ENCODE measurements at regions not wholly inside any gene's neighbourhood (a gene's known extent, or its start where the extent isn't known, plus 50 kb on each side); places are given as distances from the start of the nearest gene placed in this dataset.

GRCh38 chr10:88190123-88190522 is 326.7 kb downstream of the PTEN start:
- no peak for DNase-seq
- Histone ChIP-seq H3K4me3 (ENCODE audit: low read depth, low read length) (no peak overlapping the region), H3K9me3 (no peaks in the 10 kb centered on the region), H3K27me3 (replicated peaks; ENCODE audit: control insufficient read depth, insufficient read depth, low read length) (no peaks in the 10 kb centered on the region), H3K4me1 (peaks cover 6% of the 10 kb centered on the region), H3K36me3 (ENCODE audit: control insufficient read depth, insufficient read depth, low read length) (no peaks in the 10 kb centered on the region)
- peaks cover 2% of the 10 kb centered on the region for H3K27me3 Mint-ChIP-seq (ENCODE audit: insufficient read depth, unreplicated experiment)
- no peaks in the 10 kb centered on the region for H3K4me1 Mint-ChIP-seq (ENCODE audit: low read depth, unreplicated experiment)
- TF ChIP-seq, protein P1, sequence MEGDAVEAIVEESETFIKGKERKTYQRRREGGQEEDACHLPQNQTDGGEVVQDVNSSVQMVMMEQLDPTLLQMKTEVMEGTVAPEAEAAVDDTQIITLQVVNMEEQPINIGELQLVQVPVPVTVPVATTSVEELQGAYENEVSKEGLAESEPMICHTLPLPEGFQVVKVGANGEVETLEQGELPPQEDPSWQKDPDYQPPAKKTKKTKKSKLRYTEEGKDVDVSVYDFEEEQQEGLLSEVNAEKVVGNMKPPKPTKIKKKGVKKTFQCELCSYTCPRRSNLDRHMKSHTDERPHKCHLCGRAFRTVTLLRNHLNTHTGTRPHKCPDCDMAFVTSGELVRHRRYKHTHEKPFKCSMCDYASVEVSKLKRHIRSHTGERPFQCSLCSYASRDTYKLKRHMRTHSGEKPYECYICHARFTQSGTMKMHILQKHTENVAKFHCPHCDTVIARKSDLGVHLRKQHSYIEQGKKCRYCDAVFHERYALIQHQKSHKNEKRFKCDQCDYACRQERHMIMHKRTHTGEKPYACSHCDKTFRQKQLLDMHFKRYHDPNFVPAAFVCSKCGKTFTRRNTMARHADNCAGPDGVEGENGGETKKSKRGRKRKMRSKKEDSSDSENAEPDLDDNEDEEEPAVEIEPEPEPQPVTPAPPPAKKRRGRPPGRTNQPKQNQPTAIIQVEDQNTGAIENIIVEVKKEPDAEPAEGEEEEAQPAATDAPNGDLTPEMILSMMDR (IDR thresholded peaks at IDR 0.05; ENCODE audit: insufficient read depth in 1 of 2, low read depth in 1 of 2, low read length in 1 of 2, severe bottlenecking in 1 of 2, unreplicated experiment in 1 of 2), result no peak
- H3K9me3 Mint-ChIP-seq (ENCODE audit: unreplicated experiment), result no peaks in the 10 kb centered on the region
- H3K36me3 Mint-ChIP-seq (ENCODE audit: insufficient read depth, unreplicated experiment), result no peaks in the 10 kb centered on the region
- CTCF ChIA-PET, result no interaction called here
- intact Hi-C loops (cut with micrococcal nuclease; ENCODE audit: unreplicated experiment), result no loop called here
- no peak overlapping the region for H3K4me3 Mint-ChIP-seq (ENCODE audit: unreplicated experiment)
- no TSS peak for BruUV-seq (replicated peaks)
- H3K27ac Mint-ChIP-seq (ENCODE audit: unreplicated experiment), result no peak overlapping the region
- POLR2A ChIA-PET, result no interaction called here

- Mint-ChIP-seq H3K36me3 (ENCODE audit: insufficient read depth, unreplicated experiment) (no peaks in the 10 kb centered on the region), H3K4me1 (ENCODE audit: low read depth, unreplicated experiment) (peaks cover 5% of the 10 kb centered on the region), H3K4me3 (ENCODE audit: unreplicated experiment) (no peak overlapping the region), H3K27me3 (ENCODE audit: insufficient read depth, unreplicated experiment) (peaks cover 2% of the 10 kb centered on the region), H3K9me3 (ENCODE audit: unreplicated experiment) (no peaks in the 10 kb centered on the region), H3K27ac (ENCODE audit: unreplicated experiment) (no peak overlapping the region)
- Histone ChIP-seq H3K9me3 (no peaks in the 10 kb centered on the region), H3K4me1 (peaks cover 6% of the 10 kb centered on the region), H3K36me3 (ENCODE audit: control insufficient read depth, insufficient read depth, low read length) (no peaks in the 10 kb centered on the region), H3K4me3 (ENCODE audit: low read depth, low read length) (no peak overlapping the region), H3K27me3 (replicated peaks; ENCODE audit: control insufficient read depth, insufficient read depth, low read length) (no peaks in the 10 kb centered on the region)
- ChIA-PET POLR2A (no interaction called here), CTCF (no interaction called here)
- intact Hi-C loops (cut with micrococcal nuclease; ENCODE audit: unreplicated experiment), result no loop called here
- TF ChIP-seq, protein P1 (IDR thresholded peaks at IDR 0.05; ENCODE audit: insufficient read depth in 1 of 2, low read depth in 1 of 2, low read length in 1 of 2, severe bottlenecking in 1 of 2, unreplicated experiment in 1 of 2), result no peak
- BruUV-seq (replicated peaks), result no TSS peak
- DNase-seq, result no peak
Measured at GRCh38 chr10:88190540-88191235, 327.3 kb downstream of the PTEN start.

- intact Hi-C loops (cut with micrococcal nuclease; ENCODE audit: unreplicated experiment), result no loop called here
- Mint-ChIP-seq H3K27me3 (ENCODE audit: insufficient read depth, unreplicated experiment) (no peaks in the 10 kb centered on the region), H3K9me3 (ENCODE audit: unreplicated experiment) (no peaks in the 10 kb centered on the region), H3K4me3 (ENCODE audit: unreplicated experiment) (no peak overlapping the region), H3K4me1 (ENCODE audit: low read depth, unreplicated experiment) (peaks cover 14% of the 10 kb centered on the region), H3K27ac (ENCODE audit: unreplicated experiment) (no peak overlapping the region), H3K36me3 (ENCODE audit: insufficient read depth, unreplicated experiment) (no peaks in the 10 kb centered on the region)
- ChIA-PET CTCF (no interaction called here), POLR2A (no interaction called here)
- H3K4me1 ChIP-seq, result peaks cover 6% of the 10 kb centered on the region
- no peaks in the 10 kb centered on the region for H3K27me3 ChIP-seq (replicated peaks; ENCODE audit: control insufficient read depth, insufficient read depth, low read length)
- H3K36me3 ChIP-seq (ENCODE audit: control insufficient read depth, insufficient read depth, low read length), result no peaks in the 10 kb centered on the region
- BruUV-seq (replicated peaks), result no TSS peak
- H3K9me3 ChIP-seq, result no peaks in the 10 kb centered on the region
- H3K4me3 ChIP-seq (ENCODE audit: low read depth, low read length), result no peak overlapping the region
- DNase-seq, result no peak
- TF ChIP-seq, protein P1 (IDR thresholded peaks at IDR 0.05; ENCODE audit: insufficient read depth in 1 of 2, low read depth in 1 of 2, low read length in 1 of 2, severe bottlenecking in 1 of 2, unreplicated experiment in 1 of 2), result no peak
Measured at GRCh38 chr10:88193018-88193417, 329.6 kb downstream of the PTEN start.
